Natural killer cell (primary cell): ENCODE measurements at regions not wholly inside any gene's neighbourhood (a gene's known extent, or its start where the extent isn't known, plus 50 kb on each side); places are given as distances from the start of the nearest gene placed in this dataset.

Experiments used
- ATAC-seq, 3 donors: fragments of 150-1000 bp in 2 of 3; fragments of 200-7000 bp in 1 of 3; cut with Tn5 transposase; 1 replicate in 1 of 3; 2 replicates in 2 of 3; pipeline ENCODE4 v1.10.0; 2021; ENCODE audit warnings: mild to moderate bottlenecking in 2 of 3, moderate library complexity in 2 of 3
- DNase-seq, 2 donors: peaks; one replicate each; pipeline versions ENCODE4 v3.0.0 to v3.0.0-alpha.2; 2013 to 2021; ENCODE audit warnings: mixed read lengths in 1 of 2
- H3K27ac ChIP-seq: one replicate; pipeline ENCODE4 v1.5.1; 2013; ENCODE audit warnings: mild to moderate bottlenecking, low read length
- H3K27me3 ChIP-seq: one replicate; pipeline ENCODE4 v1.6.1; 2013; ENCODE audit warnings: low read length; ENCODE audit not compliant: control insufficient read depth, insufficient read depth
- H3K36me3 ChIP-seq: one replicate; pipeline ENCODE4 v1.6.1; 2013; ENCODE audit warnings: low read length; ENCODE audit not compliant: control insufficient read depth, insufficient read depth
- H3K4me1 ChIP-seq: one replicate; pipeline ENCODE4 v1.6.1; 2013; ENCODE audit warnings: low read length; ENCODE audit not compliant: control insufficient read depth, insufficient read depth
- H3K4me3 ChIP-seq: one replicate; pipeline ENCODE4 v1.5.1; 2013; ENCODE audit warnings: low read length
- H3K9me3 ChIP-seq: one replicate; pipeline ENCODE4 v1.6.1; 2013; ENCODE audit warnings: low read length; ENCODE audit not compliant: control insufficient read depth, insufficient read depth
- H3K27ac Mint-ChIP-seq, 2 donors: one replicate each; pipeline ENCODE4 v1.8.0; 2022; ENCODE audit warnings: mild to moderate bottlenecking in 2 of 2, mixed read lengths in 2 of 2, moderate library complexity in 1 of 2
- H3K27me3 Mint-ChIP-seq, 2 donors: one replicate each; pipeline ENCODE4 v1.8.0; 2022; ENCODE audit warnings: low read depth in 2 of 2, mixed read lengths in 2 of 2
- H3K36me3 Mint-ChIP-seq: one replicate; pipeline ENCODE4 v1.8.0; 2022; ENCODE audit warnings: mixed read lengths
- H3K4me1 Mint-ChIP-seq, 2 donors: one replicate each; pipeline ENCODE4 v1.8.0; 2022; ENCODE audit warnings: mixed read lengths in 2 of 2
- H3K4me3 Mint-ChIP-seq: one replicate; pipeline ENCODE4 v1.8.0; 2022; ENCODE audit warnings: mild to moderate bottlenecking, moderate library complexity, mixed read lengths
- H3K9me3 Mint-ChIP-seq, 2 donors: one replicate each; pipeline ENCODE4 v1.8.0; 2022; ENCODE audit warnings: mixed read lengths in 2 of 2
- CTCF ChIP-seq: fragments of 200-600 bp; IDR thresholded peaks from one replicate; pipeline ENCODE4 v1.8.0; 2022; ENCODE audit warnings: antibody characterized with exemption
- WGBS: methylation state at CpG from one replicate; pipeline ENCODE4 v1.1.7; 2013; ENCODE audit warnings: missing lambda C conversion rate; ENCODE audit not compliant: insufficient coverage; 5-methylcytosine and 5-hydroxymethylcytosine counted together
- intact Hi-C: fragments of 100-400 bp; cut with micrococcal nuclease; formaldehyde crosslinking; loops from one replicate; pipeline ENCODE4 v1.14.2; 2022

DNA sequence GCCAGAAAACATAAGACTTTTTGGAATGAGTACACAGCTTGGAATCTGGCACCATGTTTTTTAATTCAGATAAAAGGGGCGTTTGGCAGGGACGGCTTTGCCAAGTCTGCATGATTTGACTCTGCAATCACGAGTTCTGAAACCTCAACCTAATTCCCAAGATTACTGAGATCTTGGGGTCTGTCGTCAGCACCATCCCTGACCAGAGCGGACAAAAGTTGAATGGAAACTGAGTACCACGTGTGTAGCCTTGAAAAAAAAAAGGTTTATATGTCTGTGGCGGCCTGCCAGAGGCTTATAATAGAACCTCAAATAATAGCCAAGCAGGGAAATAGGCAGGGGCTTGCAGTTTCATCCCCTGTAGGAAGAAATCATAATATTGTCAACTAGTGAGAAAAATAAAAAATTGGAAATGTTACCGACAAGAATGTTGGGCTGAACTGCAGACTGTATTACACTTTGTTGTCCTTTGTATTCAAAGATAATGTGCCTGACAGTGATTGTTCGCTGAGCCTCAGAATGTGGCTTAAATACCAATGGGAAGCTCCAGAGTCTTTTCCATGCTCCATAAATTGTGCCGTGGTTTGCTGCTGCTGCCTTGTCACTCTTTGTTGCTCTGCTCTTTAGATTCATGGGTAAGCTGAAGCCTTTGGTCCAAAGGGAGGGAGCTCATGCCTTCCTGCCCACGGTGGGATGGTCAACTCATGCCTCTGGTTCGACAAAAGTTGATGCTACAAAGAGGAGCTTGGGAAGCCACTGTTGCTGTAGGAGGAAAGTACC lies 118.8 kb upstream of the ARID1B start:
- Mint-ChIP-seq H3K4me1 (no peaks in the 10 kb centered on the region), H3K4me3 (no peak overlapping the region), H3K9me3 (no peaks in the 10 kb centered on the region), H3K27ac (no peak overlapping the region), H3K36me3 (no peaks in the 10 kb centered on the region), H3K27me3 (peaks cover 7 to 27% of the 10 kb centered on the region in 2 donors)
- H3K4me3 ChIP-seq, result no peak overlapping the region
- DNase-seq, result no peak
- no peak for TF ChIP-seq CTCF
- no peak for ATAC-seq
- H3K27me3 ChIP-seq, result no peaks in the 10 kb centered on the region
- WGBS, result 88% methylated on average over 12 of the region's 12 CpGs
- H3K27ac ChIP-seq, result no peak overlapping the region
- no peaks in the 10 kb centered on the region for H3K36me3 ChIP-seq
- no peaks in the 10 kb centered on the region for H3K4me1 ChIP-seq
- H3K9me3 ChIP-seq, result no peaks in the 10 kb centered on the region
- intact Hi-C loops, result no loop called here

GRCh38 chr6:156657296-156657695 lies 119.9 kb upstream of the ARID1B start:
- no peak for TF ChIP-seq CTCF
- intact Hi-C loops, result no loop called here
- Mint-ChIP-seq H3K27ac (no peak overlapping the region), H3K27me3 (peaks cover 2 to 29% of the 10 kb centered on the region in 2 donors), H3K9me3 (no peaks in the 10 kb centered on the region), H3K4me1 (no peaks in the 10 kb centered on the region), H3K36me3 (no peaks in the 10 kb centered on the region), H3K4me3 (no peak overlapping the region)
- DNase-seq (no peak), ATAC-seq (no peak)
- H3K4me3 ChIP-seq, result no peak overlapping the region
- no peaks in the 10 kb centered on the region for H3K27me3 ChIP-seq
- H3K36me3 ChIP-seq, result no peaks in the 10 kb centered on the region
- no peaks in the 10 kb centered on the region for H3K4me1 ChIP-seq
- no peaks in the 10 kb centered on the region for H3K9me3 ChIP-seq
- no peak overlapping the region for H3K27ac ChIP-seq
- WGBS, result 95% methylated on average over 5 of the region's 5 CpGs

- Mint-ChIP-seq H3K4me3 (no peak overlapping the region), H3K9me3 (no peaks in the 10 kb centered on the region), H3K27ac (no peak overlapping the region), H3K36me3 (no peaks in the 10 kb centered on the region), H3K4me1 (no peaks in the 10 kb centered on the region), H3K27me3 (peaks cover 2 to 21% of the 10 kb centered on the region in 2 donors)
- H3K9me3 ChIP-seq, result no peaks in the 10 kb centered on the region
- no peak overlapping the region for H3K27ac ChIP-seq
- DNase-seq, result no peak
- H3K4me3 ChIP-seq, result no peak overlapping the region
- H3K4me1 ChIP-seq, result no peaks in the 10 kb centered on the region
- WGBS, result 92% methylated on average over 8 of the region's 8 CpGs
- intact Hi-C loops, result no loop called here
- no peaks in the 10 kb centered on the region for H3K36me3 ChIP-seq
- H3K27me3 ChIP-seq, result no peaks in the 10 kb centered on the region
- TF ChIP-seq CTCF, result no peak
- ATAC-seq, result no peak
These were observed 122.0 kb upstream of the ARID1B start for GRCh38 chr6:156654919-156655918.
